Thyroid gland (tissue), 4 donors: ENCODE measurements at regions not wholly inside any gene's neighbourhood (a gene's known extent, or its start where the extent isn't known, plus 50 kb on each side); places are given as distances from the start of the nearest gene placed in this dataset.

Experiments used
- POLR2A ChIP-seq, 2 donors: fragments of 450-650 bp; IDR thresholded peaks; one replicate each; pipeline ENCODE4 v1.6.1; 2017; ENCODE audit warnings: antibody characterized with exemption in 2 of 2, mild to moderate bottlenecking in 2 of 2, moderate library complexity in 1 of 2
- TF ChIP-seq, protein P1 (sequence below), 6 experiments: fragments of 200-600 bp in 3 of 6; fragments of 450-650 bp in 3 of 6; sonication (generic) in 3 of 6; IDR thresholded peaks; one replicate each; pipeline ENCODE4 v1.5.1; 2016 to 2019; ENCODE audit warnings: antibody characterized with exemption in 6 of 6, mild to moderate bottlenecking in 2 of 6, inconsistent platforms in 1 of 6, moderate library complexity in 1 of 6

DNA sequence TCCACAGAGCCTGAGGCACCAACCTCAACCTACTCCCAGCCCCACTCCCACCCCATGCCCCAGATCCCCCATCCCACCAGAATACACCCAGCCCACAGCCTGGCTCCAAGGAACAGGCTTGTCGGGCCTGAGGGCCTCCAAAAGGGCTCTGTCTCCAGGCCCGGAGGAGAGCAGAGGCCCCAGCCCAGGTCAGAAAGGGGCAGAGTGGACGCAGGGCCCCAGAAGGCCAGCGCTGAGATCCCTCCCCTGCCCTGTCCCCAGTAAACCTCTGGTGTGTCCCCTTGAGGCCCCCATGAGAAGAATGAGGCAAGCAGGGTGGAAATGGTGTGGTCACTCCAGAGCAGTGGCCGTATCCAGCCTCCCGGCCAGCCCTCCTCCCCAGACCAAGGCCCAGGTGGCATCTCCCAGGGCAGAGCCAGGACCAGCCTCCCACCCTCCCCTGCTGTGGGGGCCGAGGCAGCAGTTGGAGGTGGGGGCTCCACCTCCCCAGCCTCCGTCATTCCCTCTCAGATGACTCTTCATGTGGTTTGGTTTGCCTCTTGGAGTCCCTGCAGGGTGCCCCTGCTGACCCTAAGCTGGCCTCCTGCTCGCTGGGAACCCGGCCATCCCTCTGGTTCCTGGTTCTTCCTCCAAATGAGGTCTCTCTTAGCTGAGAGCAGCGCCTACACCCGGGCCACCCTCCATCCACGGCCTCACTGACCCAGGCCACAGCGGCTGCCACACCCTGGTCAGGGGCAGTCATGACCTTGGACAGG is 195.0 kb downstream of the IGLL1 start:
- TF ChIP-seq, protein P1, sequence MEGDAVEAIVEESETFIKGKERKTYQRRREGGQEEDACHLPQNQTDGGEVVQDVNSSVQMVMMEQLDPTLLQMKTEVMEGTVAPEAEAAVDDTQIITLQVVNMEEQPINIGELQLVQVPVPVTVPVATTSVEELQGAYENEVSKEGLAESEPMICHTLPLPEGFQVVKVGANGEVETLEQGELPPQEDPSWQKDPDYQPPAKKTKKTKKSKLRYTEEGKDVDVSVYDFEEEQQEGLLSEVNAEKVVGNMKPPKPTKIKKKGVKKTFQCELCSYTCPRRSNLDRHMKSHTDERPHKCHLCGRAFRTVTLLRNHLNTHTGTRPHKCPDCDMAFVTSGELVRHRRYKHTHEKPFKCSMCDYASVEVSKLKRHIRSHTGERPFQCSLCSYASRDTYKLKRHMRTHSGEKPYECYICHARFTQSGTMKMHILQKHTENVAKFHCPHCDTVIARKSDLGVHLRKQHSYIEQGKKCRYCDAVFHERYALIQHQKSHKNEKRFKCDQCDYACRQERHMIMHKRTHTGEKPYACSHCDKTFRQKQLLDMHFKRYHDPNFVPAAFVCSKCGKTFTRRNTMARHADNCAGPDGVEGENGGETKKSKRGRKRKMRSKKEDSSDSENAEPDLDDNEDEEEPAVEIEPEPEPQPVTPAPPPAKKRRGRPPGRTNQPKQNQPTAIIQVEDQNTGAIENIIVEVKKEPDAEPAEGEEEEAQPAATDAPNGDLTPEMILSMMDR (IDR thresholded peaks at IDR 0.05), result no peak
- TF ChIP-seq POLR2A (IDR thresholded peaks at IDR 0.05), result no peak
